Uterus (tissue), 2 donors: ENCODE measurements at regions not wholly inside any gene's neighbourhood (a gene's known extent, or its start where the extent isn't known, plus 50 kb on each side); places are given as distances from the start of the nearest gene placed in this dataset.

Source experiments
- CTCF ChIP-seq, 4 experiments: fragments of 200-600 bp in 2 of 4; fragments of 450-650 bp in 2 of 4; sonication (generic) in 2 of 4; IDR thresholded peaks; one replicate each; pipeline ENCODE4 v1.5.1; 2016 to 2019; ENCODE audit warnings: antibody characterized with exemption in 4 of 4, mild to moderate bottlenecking in 2 of 4, moderate library complexity in 1 of 4
- POLR2A ChIP-seq, 2 donors: fragments of 450-650 bp; IDR thresholded peaks; one replicate each; pipeline ENCODE4 v1.6.1; 2016; ENCODE audit warnings: antibody characterized with exemption in 2 of 2, mild to moderate bottlenecking in 1 of 2, moderate library complexity in 1 of 2

GRCh38 chr14:85714069-85714468 lies 184.1 kb downstream of the FLRT2 start:
- TF ChIP-seq CTCF (IDR thresholded peaks at IDR 0.05) = no peak
- TF ChIP-seq POLR2A (IDR thresholded peaks at IDR 0.05) = no peak
